ENCODE measurements at regions not wholly inside any gene's neighbourhood (a gene's known extent, or its start where the extent isn't known, plus 50 kb on each side); places are given as distances from the start of the nearest gene placed in this dataset.
"Not testable (repeated sequence)": the region's sequence is repeated elsewhere in the genome, so short reads cannot be mapped to it uniquely, and the experiment has no call there.

DNA sequence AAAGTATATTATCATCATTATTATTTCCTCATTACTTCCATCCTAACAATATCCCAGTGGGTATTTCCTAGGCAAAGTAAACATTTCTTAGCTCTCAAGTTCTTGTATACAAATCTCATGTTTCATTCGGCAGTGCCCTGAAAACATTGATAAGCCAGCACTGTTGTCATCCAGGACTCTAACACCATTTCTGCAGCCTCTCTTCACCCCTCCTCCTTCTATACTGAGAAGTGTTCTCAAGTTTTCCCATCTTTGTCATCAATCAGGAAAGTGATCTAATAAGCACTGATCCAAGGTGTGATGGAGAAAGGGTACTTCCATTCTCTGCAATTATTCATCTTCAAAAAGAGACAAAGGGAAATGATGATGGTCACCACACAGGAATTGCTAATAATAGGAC is 168.4 kb upstream of the CCDC54 start:
- DNase-seq = no peak

DNA sequence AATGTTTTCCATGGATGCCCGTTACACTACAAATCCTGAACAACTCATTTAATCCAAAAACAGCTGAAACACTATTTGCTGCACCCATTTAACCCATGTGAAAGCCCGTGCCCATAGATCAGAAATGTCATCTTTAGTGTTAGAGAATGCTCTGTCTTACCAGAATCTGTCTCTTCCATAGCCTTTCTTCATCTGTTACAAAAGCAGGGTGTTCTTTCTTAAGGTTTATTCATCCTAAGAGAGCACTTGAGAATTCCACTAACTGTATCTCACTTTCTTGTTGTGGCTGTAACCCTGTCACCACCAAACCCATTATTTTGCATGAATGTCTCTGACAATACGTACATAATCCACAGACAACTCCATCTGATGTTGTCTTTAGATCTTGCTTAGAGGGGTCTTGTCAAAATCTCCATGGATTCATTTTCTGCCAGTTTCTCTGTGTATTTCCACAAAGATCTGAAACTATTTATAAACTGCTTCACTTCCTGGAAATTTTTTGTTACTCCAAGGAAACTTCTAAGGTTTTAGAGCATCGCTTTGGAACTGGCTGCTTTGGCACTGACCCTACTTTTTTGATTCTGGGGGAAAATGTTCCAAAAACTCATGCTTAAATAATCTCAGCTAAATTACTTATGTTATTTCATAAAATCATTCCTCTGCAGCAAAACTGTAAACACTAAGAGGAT is 167.8 kb upstream of the CCDC54 start:
- no peak for DNase-seq

DNA sequence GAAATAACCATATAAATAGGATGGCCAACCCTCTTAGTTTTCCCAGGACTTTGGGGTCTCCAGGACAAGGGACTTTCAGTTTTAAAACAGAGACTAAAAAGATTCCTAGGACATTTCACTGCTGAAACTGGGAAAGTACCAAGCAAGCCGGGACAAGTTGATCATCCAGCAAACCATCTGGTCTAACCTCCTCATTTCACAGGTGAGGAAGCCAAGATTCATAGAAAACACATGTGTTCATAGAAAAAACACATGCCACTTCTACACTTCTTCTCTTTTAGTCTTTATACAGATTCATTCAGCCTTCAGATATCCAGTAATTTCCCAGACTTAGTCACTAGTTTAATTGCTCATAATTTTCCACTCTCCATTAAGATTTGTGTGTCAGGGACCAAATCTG is 165.6 kb upstream of the CCDC54 start:
- DNase-seq = no peak

DNA sequence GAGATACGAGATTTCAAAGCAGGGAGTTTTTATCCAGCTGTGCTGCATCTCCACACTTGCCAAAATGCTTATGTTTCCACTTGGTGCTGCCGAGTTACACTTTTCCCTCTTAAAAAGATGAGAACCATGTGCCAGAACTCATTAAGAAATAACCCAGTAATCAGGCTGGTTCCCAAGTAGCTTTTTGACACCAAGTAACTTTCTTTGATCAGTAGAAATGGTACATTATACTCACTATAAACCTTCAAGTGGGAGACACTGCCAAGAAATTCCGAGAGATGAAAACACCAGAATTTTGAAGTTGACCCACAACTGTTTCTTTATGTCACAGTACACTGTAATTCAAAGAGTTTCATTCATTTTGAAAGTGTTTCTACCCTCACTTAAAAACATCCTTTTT is 164.6 kb upstream of the CCDC54 start:
- no peak for DNase-seq

DNA sequence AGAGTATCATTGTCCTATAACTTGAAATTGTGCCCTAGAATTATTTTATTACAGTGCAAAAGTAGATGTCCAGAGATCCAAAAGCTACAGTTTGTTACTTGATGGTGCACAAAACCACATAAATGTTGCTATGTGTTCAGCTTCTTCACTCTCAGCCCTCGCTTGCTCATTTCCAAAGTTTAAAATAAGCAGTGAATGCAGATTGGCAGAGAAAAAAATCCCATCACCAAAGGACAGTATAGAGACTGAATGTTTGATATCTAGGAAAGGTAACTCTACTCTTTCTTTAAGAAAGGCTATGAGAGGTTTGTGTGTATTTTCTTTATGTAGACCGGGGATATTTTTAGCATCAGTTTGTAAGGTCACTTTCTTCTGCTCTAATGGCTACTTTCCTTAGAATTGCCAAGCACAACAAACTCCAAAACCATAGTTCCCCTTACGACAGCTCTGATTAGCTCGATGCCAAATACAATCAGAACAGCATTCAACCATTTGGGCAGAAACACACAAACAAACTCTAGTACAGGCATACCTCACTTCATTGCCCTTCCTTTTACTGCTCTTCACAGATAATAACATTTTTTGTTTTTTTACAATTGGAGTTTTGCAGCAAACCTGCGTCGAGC is 164.1 kb upstream of the CCDC54 start:
- no peak for DNase-seq

DNA sequence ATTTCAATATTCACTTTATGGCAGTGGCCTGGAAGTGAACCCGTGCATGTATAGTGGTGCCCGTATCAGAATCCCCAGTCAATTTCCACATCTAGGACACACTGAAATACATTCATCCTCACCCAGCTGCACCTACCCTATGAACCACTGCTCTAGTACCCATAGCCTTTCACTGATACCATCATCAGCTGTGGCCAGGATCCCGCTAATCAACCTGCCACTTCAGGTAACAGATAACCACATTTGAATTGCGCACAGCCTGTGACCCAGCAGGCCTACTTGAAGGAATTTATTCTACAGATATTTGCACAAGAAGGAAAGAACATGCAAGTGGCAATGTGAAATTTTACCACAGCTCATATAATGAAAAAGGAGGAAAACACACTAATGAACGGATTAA is 161.0 kb upstream of the CCDC54 start:
- no peak for DNase-seq

DNA sequence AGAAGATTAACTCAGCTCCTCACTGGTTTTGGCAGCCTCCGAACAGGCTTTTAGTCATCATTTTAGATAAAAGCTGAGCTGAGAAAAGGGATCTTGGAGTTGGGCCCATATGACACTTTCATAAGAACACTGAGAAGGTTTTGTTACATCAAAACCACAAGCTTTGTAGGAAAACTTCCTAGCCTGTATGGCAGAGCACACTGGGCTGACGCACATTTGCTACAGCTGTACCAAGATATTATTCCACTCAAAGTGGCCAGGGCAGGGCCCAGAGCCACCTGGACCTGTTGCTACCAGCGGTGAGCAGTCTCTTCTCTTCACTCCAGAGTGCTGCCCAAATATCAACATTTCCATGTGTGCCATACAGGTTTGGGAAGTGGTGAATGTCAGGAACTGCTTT is 160.5 kb upstream of the CCDC54 start:
- DNase-seq = no peak

DNA sequence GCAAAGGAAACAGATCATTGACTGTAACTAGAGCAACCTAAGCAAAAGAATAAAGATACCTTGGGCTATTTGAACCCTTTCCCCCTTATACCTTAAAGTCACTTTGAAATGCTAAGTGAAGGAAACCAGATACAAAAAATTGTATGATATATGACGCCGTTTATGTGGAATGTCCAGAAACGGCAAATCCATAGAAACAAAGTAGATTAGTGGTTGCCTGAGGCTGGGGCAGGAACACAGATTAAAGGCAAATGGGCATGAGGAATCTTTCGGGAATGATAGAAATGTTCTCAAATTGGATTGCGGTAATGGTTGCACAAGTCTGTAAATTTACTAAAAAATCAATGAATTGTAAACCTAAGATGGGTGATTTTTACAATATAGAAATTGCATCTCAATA is 160.1 kb upstream of the CCDC54 start:
- no peak for DNase-seq

DNA sequence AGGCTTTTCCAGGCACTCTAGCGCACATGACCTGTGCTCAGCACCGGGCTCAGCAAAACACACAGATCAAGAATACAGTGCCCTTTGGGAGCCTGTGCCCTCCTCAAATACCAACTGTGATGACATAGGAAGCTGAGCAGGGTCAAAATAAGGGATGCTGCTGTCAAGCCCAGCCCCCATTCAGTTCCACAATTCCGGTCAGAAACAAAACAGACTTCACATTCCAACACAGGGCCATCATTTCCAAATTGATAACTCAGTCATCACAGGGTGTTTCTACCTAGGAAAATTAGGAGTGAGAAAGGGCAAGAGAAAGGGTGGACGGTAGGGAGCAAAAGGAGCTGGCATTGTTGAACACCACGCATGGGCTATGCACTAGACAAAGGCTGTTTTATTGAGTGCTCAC is 158.4 kb upstream of the CCDC54 start:
- no peak for DNase-seq

DNA sequence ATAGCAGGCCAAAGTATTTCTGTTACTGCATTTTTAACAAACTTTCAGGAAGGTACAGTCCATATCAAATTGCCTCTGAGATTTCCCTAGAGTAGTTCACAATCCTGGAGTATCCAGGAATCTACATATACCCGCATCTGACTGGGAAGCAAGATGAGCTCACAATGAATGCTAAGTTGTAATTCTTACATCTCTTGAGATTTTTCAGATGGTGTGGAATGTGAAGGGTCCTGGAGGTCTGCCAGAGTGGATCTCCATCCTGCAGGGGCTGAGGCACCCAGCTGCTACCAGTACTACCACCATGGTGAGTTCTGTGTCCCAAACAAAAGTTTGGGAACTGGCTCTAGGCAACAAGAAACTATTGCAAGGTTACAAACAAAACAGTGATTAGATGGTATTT is 156.7 kb upstream of the CCDC54 start:
- DNase-seq = no peak

DNA sequence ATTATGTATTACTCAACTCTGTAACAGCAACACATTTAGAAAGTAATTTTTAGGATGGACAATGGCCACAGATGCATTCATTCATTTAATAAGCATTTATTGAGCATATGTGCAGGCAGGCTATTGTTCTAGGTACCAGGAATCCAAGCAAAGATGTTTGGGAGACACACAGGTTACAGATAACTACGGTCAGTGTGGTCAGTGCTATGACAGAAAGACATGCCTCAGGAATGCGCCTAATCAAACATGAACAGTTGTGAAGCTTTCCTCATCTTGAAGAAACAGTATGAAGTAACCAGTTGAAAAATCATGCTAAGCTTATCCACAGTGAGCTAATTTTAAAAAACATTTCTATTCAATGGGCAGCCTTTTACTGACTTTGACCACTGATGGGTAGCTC is 155.4 kb upstream of the CCDC54 start:
- DNase-seq = no peak

DNA sequence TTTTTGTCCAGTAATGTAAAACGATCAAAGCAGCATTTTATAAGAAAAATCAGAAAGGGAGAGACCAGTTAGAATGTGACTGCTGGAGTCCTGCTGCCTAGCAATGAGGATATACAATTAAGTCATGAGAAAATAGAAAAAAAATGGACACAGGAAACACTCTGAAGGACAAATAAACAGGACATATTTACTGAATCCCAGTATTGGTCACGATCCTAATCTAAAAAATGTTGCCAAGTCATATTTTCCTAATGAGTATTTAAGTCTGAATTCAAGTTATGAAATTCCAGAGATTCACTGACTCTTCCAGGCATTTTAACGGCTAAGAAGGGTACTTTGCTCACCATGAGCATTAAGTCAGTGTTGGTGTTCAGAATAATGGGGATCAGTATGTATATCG is 154.3 kb upstream of the CCDC54 start:
- DNase-seq = no peak

DNA sequence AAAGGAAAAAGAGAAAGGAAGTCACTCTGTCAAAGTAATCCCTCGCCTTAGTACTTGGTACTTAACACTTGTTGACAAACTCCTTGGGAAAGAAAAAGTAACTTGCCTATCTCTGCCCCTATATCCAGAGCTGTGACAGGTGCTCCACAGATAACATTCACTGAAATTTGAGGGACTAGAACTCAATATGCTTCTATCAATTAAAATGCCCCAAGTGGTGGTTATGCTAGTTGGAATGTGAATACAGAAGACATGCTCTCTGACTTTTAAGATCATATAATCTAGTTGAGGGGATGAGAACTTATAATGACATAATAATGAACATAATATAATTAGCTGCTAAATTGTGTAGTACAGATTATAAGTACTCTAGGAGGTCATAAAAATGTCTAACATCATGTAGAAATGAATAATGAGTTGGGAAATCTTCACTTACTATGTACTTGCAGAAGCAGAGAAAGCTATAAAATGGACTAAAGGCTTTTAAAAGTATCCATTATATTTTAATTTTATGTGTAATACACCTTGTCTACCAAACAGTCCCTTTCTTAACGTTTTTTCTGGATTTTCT is 153.1 kb upstream of the CCDC54 start:
- DNase-seq = no peak

DNA sequence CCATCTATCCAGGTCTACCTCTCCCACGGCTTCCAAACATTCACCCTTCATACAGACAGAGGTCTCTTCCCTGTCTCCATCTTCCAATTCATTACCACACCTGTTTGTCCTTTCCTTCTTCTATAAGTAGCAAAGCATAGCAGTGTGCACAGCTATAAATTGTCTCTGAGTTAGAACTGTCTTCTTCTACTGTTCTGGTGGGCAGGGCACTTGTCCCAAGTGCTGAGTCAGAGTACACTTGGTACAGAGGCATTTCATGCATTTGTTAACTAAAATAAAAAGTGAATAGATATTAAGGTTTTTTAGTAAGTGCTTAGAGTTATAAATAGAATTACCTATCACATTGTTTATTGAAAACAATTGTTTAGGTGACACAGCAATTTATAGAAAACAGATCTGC is 150.1 kb upstream of the CCDC54 start:
- DNase-seq = no peak

DNA sequence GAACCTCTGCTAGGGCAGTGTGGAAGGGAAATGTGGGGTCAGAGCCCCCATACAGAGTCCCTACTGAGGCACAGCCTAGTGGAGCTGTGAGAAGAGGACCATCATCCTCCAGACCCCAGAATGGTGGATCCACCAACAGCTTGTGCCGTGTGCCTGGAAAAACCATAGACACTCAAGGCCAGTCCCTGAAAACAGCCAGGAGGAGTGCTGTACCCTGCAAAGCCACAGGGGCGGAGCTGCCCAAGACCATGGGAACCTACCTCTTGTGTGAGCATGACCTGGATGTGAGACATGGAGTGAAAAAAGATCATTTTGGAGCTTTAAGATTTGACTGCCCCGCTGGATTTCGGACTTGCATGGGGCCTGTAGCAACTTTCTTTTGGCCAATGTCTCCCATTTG is 143.4 kb upstream of the CCDC54 start:
- DNase-seq = not testable (repeated sequence)

DNA sequence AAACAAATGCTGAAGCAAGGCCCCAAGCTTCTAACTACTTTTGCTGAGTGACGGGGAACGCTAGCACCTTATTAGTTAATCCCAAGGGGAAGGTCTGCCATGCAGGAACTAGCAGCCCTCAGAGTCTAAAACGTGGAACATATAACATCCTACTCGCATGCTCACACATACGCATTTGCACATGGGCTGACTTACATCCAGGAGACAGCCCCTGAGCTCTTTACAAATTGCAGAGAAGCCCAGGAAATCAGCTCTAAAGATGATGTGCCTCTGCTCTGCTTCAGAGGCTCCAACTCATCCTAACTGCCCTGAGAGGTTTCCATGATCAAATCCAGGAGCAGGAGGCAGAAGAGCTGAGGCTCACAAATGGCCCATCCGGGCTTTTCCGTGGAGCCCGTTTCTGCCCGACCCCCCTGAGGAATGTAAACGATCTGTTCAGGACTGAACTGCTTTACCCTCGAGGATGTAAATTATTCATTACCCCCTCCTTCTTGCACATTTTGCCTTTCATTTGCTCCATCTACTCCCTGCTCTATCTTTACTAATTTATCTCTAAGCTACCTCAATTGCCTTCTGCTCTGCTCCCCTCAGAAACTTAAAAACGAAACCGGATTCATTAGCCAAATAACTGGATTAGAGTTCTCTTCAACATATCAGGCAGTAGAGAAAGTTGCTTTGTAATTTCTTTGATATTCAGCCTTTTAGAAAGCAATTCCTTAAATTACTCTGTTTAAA is 141.9 kb upstream of the CCDC54 start:
- no peak for DNase-seq

DNA sequence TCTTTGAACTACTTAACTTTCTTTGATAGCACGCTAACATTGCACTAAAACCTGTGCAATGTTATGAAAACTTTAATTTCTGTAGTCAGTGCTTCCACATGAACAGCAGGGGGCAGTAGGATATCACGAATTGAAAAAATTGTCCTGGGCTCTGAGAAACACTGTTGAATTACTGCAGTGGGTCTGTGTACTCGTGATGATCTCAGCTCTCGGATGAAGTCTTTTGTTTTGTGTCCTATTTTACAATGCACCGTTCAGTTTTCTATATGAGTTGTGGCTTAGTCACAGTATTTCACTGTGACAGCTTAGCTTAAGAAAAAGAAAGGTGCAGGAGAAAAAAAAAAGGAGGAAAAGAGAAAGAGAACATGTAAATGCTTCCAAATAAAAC is 141.3 kb upstream of the CCDC54 start:
- peak; percentile 88 for DNase-seq

DNA sequence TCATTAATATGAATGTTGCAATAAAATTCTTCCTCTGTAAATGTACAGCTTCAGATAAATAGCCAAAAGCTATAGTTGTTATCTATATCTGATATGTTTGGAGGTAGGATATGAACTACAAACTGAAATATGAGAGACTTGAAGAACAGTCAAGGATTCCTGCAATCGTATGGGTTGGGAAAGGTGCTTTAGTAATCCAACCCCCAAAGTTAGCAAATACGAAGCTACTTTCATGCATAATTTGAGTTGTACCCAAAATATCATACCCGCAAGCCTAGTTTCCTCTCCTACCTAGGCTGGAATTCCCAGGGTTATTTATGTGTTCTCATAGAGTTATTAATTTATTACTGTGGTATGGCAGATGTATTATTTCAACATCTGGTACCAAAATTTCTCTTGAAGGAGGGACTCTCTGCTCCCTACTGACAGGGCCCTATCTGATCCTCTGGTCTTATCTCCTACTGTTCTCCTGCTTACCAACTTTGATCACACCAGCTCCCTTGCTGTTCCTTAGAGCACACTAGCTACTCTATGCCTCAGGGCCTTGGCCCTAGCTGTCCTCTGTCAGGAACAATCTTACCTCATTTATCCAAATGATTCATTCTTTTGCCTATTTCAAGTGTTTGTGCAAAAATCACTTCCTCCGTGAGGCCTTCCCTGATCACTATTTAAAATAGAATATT is 140.4 kb upstream of the CCDC54 start:
- peak; percentile 12 for DNase-seq

DNA sequence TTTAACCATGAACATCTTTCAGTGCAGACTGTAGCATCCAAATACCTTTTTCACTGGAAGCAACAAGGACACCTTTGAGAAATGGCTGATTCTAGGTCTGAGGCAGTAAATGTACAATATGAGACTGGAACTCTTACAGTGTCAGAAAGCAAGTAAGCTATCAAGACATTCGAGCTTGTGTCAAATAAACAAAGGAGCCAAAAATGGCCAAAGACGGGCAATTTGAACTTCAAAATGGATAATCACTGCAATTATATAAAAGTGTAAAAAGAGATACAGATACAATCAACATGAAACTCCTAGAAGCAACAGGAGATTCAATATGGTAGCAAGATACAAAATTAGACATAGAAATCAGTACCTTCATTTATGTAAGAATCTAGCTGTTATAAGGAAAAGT is 138.5 kb upstream of the CCDC54 start:
- DNase-seq = no peak

DNA sequence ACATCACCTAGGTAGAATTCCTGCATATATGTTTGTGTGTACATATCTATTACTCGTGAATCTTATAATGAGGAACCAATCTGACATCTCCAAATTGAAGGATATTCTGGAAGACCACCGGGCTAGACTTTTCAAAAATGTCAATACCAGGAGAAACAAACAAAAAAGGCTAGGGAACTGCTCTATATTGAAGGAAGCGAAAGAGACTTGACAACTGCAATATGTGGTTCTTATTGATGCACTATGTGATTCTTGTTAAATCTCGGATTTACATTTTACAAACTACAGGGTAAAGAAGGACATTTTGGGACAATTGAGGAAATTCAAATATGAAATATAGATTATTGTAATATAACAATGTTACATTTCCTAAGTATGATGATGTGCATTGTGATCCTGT is 137.5 kb upstream of the CCDC54 start:
- no peak for DNase-seq

DNA sequence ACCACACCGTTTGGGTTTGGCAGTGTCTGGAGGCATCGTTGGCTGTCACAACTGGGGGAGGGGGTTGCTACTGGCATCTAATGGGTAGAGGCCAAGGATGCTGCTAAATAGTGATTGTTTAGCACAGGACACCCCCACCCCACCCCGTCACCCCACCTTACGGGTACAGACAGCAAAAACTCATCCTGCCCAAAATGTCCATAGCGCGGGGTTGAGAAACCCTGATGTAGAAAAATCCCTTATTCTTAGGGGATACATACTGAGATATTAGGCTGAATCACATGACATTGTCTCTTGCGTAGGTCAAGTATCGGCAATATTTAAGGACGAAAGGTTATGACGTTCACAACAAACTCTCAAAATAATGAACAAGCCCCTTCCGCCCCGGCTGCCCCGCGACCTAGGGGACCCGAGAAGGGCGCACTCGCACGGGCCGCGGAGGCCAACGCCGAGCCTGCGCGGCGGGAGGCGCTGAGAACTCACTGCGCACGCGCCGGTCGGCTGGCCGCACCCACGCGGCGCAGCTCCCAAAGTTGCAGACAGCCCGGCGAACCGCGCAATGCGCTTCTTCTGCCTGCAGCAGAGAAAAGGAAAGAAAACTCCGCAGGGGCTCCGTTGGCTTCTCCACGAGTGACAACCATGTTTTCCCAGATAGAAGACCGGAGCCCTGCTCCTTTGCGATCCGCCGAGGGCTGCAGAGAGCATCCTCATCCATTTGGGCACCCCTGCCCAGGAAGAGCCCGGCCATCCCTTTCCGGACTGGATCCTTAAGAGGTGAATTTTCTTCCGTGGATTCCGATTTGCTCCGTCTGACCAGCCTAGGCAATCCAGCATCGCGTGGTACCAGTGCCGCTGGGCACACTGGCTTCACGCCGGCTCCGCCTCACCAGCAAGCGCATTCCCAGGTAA is 136.8 kb upstream of the CCDC54 start:
- DNase-seq = peak; percentile 77

DNA sequence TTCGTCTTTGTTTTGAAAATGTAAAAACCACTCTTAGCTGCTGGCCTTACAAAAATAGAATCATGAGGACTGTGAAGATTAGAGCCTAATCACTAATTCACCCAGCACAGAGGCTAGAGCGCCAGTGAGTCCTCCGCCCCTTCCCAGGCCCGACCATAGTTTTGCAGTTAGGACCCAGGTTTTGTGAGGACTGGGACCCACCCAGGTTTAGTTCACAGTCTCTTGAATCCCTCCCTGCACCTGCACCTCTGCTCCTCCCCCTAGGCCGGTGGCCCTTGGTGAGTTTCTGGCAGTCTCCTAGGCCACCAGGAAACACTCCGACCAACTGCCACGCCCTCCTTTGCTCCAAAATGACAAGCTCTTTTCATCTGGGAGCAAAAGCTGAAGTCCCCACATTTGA is 136.0 kb upstream of the CCDC54 start:
- peak; percentile 66 for DNase-seq
